ENCODE measurements at regions not wholly inside any gene's neighbourhood (a gene's known extent, or its start where the extent isn't known, plus 50 kb on each side); places are given as distances from the start of the nearest gene placed in this dataset.

GRCh38 chr1:36673202-36673601, 190.5 kb upstream of the CSF3R start:
- TF ChIP-seq POLR2A (IDR thresholded peaks at IDR 0.05; ENCODE audit: low read length) = no peak
- TF ChIP-seq GATA1 (IDR thresholded peaks at IDR 0.05; ENCODE audit: low read depth, low read length) = no peak

All from erythroblast (primary cell).